Muscle of arm (tissue), 1 donor: ENCODE measurements at regions not wholly inside any gene's neighbourhood (a gene's known extent, or its start where the extent isn't known, plus 50 kb on each side); places are given as distances from the start of the nearest gene placed in this dataset.

ENCODE experiments used
- DNase-seq: peaks from one replicate; pipeline ENCODE4 v3.0.0-alpha.2; 2013

DNA sequence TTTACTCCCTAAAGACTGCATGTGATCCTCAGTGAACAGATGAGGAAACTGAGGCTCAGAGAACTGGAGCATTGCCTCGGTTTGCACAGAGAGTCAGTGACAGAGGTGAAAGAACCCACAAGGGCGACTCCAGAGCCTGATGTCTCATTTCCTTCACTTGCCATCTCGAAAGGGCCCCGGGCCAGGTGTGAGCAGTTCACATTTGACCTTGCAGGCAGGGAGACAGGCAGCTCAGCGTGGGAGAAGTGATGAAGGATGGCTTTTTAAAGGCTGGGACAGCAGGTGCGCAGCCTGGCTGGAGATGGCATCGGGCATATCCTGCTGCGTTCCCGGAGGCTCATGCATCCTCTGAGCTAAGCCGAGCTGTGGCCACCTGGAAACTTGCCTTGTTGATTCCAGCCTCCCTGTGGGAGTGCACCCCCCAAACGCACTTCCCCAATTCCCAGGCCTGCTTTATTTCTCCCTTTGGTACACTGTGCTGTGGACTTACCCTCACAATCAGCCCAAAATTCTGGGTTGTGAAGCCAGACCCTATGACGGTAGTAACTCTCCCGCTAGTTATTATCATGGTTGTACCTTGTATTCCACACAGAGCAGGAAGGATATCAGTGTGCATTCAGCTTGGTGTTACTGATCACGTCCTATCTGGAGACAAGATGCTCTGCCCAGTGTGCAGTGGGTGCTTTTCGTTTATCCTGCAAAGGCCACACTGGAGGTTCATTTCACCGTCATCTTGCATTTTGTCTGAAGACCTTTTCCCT lies 753.2 kb upstream of the EEF2KMT start:
- DNase-seq, result no peak

DNA sequence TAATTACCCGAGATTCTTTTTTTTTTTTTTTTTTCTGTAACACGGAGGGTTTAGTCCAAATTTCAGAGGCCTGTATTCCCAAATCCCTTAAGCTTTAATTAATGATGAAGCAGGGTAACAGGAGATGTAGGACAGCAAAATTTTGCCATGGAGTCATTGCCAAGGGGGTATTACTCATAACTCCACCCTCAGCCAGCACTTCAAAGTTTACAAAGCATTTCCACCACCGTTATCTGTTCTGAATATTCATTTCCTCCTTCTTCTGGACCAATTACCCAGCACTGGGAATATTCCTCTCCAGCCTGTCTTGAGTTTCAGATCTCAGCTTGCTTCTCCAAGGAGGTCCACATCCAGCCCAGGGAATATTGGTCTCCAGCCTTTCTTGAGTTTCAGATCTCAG lies 747.5 kb upstream of the EEF2KMT start:
- DNase-seq, result no peak

DNA sequence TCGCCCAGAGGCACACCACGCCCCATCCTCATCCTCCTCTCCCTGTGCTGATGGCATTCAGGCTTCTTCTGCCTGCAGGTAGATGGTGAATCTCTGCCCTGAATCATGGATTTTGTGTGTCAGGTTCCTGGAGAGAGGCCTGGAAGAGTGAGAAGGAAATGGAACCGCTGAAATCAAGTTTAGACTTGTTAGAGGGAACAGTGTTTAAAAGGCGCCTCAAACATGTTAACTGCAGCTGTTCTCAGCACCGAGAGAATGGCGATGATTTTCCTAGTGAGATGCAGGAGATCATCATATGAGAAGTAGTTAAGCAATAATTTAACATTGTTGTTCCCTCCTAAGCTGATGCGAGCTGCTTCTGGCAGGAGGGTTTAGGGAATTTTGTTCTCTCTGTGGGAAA lies 744.4 kb upstream of the EEF2KMT start:
- DNase-seq, result no peak

DNA sequence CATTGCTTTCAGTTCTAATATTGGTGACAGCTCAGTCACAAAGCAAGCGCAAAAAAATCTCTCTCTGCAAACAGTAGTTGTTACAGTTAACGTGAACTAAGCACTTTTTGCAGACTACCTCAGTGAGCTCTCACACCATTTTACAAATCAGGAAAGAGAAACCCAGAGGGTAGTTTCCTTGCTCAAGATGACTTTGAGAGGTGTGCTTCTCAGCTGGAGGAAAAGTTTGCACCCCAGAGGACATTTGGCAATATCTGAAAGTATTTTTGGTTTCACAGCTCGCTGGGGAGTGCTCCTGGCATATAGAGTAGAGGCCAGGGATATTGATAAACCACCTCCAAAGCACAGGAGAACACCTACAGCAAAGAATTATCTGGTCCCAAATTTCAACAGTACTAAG lies 741.1 kb upstream of the EEF2KMT start:
- no peak for DNase-seq

DNA sequence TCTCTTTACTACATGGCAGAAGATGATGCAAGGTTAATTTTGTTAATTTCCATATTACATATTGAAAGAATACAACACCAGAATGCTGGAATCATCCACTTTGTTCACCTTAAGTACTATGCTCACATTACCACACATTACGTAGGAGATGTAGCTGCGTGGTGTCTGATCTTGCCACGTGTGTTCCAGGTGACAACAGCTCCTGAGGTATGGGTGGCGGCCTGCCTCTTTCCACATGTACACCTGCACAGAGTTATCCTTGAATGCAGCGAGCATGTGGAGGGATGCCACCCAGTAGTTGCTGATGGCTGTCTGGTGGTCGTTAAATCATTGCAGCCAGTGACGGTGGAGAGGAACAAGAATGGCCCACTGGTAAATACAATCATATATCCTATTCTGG lies 740.5 kb upstream of the EEF2KMT start:
- DNase-seq, result no peak

DNA sequence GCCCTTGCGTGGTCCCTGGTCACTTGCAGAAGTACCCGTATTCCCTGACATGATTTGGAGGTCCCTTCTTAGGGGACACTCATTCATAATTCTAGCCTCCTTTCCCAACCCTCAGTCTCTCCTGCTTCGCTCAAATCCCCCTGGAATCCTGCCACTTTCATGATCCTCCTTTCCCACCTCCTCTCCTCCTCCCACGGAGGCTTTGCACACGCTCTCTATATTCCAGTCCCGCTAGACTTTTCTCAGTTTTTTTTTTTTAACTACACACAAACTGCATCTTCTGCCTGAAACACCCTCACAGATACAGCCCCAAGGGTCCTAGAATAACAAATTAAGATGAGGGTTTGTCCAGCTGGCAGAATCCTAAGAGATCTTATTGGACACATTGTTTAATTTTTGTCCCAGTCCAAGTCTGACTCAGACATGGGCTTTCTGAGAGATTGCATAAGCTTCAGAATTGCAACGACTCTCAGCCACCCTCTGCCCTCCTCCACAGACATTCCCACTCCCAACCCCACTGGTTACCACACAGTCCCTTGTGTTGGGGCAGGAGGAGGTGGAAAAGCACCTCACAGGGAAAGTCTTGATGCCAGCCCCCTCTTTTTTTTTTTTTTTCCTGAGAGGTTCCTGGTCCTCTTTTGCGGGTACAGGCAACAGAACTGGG lies 739.5 kb upstream of the EEF2KMT start:
- no peak for DNase-seq

DNA sequence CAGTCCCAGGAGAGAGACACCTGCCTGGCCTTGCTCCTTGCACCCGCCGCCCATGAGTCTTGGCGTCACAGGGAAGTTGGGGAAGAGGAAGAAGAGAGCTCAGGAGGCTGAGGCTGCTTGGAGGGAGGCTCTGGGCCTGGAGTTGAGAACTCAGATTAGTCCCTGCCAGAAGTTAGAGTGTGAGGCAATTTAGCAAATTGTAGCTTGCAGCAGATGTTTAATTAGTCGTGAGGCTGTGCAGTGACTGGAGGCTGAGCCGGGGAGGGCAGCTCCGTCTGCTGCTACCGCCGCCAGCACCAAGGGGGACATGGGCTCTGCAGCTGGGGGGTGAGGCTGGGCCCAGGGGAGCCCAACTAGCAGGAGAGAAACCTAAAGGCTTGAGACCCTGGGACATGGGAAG lies 738.3 kb upstream of the EEF2KMT start:
- DNase-seq, result no peak

DNA sequence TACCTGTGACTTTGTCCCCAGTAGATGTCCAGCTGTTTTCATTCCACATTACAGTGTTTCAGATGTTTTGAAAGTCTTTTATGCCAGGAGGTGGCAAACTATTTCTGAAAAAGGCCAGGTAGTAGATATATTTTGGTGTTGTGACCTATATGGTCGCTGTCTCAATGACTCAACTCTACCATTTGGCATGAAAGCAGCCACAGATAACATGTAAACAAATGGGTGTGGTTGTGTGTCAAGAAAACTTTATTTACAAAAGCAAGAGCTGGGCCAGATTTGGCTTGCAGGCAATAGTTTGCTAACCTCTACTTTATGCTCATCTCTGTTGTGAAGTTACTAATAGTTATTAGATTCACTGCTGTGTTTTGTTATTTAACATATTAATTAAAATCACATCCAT lies 728.7 kb upstream of the EEF2KMT start:
- DNase-seq, result no peak

DNA sequence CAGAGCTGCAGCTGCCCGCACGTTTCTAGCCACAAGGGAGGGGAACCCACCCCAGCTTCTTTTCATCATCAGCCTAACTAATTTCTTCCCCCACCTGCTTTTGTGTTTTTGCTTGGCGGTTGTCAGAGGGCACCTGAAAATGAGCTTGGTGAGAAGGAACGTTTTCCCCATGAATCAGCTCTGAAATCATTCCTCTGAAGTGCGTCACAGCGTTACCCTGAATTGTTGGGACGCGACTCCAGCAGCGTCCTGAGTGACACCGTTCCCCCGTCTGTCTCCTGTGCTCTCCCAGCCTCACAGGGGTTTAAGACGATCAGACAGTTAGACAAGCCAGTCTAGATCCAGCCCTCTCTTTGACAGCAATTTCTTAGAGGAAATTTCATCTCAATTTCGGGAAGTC lies 722.9 kb upstream of the EEF2KMT start:
- no peak for DNase-seq

DNA sequence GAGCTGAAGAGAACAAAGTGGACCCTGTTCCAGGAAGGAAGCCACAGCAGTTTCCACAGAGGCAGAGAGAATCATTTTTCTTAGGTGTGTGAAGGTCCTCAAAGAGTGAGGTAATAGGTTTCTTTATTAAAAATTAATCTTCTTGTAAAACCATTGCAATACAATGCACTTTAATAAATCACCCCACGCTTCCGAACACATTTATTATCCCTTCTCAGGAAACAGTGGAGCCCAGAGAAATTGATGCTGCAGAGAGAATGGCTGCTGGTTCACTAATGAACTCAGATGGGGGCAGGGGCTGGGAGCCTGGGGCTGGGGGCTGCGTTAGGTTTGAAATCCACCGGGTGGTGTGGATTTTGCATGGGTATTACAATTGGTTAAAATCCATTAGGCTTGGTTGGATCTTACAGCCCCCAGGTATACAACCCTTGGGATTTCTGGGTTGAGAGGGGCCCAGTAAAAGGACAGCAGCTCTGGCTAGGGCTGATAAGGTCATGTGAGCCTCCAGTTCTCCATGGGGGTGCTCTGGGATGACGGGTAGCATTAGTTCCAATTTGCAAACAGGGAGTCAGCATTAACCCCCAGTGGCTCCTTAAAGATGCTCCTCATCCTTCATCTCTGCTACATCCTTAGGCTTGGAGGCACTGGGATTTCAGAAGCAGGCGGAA lies 718.1 kb upstream of the EEF2KMT start:
- no peak for DNase-seq

DNA sequence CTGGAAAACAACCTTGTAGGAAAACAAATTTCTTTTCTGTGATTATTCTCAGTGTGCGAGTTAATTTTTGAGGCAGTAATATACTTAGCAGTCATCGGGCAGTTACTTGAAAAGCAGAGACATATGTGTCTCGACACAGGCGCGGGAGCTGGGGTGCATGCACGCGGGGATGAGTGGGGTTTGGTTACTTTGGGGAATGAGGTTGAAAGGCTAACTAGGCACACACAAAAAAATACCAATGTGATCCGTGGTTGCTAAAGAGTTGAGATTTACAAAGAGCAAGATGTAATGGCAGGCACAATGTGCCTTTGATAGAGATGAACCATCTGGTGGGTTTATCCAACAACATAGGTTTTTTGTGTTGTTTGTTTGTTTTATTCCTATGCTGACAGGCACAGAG lies 703.8 kb upstream of the EEF2KMT start:
- DNase-seq, result no peak

DNA sequence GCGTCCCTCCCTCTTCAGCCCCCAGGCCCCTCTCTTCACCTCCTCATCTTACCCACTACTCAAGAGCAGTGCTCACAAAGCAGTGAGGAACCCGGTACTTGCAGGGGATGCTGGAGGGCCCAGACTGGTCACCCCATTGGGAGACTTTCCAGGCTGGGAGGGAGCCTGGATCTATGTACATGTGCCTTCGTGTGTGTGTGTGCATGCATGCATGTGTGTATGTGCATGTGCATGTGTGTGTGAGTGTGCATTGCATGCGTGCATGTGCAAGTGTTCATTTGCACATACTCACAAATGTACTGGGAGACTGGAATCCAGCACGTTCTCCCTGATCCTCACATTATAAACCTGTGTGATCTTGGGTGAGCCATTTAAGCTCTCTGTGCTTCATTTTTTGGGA lies 696.0 kb upstream of the EEF2KMT start:
- DNase-seq, result no peak

DNA sequence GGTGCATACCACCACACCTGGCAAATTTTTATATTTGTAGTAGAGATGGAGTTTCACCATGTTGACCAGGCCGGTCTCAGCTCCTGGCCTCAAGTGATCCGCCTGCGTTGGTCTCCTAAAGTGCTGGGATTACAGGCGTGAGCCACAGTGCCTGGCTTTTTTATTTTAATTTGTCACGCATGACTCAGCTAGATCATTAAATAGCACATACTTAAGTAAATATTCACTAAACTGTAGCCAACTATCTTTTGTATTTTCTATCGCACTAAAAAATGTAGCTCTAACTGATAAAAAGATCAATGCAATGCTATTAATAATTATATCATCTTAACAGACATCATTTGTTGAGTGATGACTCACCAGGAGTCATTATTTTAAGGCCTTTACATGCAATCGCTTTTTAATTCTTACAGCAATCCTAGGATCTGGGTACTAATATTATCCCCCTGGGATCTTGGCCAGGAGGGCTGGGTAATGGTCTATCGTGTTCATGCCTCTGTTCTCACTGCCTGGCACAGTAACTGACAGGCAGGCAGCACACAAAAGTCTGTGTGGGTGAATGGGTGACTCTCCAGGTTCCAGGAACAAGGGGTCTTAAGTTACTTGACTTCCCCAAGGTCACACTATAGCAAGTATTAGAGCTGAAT lies 693.5 kb upstream of the EEF2KMT start:
- DNase-seq, result no peak

DNA sequence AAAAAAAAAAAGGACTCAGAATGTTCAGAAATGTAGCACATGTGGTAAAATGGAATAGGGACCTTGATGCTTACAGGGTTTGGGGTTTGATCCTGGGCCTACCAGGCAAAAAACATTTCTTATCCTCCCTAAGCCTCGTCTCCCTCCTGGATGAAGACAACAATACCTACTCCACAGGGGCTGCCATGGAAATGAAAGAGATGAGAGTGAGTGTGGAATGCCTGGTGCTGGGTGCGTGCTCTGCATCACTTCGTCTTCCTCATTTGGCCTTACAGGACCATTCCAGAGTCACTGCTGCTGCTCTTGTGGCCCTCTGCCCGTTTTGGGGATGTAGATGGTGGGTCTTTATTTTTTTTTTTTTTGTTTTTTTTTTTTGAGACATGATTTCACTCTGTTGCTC lies 692.9 kb upstream of the EEF2KMT start:
- no peak for DNase-seq

DNA sequence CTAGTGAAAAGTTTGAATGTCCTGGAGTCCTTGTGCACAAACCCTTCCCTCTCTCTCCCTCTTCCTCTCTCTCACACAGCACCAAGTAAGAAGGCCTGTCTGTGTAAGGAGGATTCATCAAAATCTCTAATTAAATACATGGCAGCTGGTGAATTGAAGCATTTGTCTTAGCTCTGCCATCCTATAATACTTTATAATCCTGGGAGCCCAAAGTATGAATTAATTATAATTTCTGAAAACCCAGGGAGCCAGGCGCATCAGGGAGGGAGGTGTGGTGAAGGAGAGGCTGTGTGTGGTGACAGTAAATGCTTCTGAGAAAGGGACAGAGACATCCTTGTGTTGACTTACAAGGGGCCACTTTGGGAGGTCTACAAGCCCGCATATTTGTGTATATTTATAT lies 691.4 kb upstream of the EEF2KMT start:
- no peak for DNase-seq

DNA sequence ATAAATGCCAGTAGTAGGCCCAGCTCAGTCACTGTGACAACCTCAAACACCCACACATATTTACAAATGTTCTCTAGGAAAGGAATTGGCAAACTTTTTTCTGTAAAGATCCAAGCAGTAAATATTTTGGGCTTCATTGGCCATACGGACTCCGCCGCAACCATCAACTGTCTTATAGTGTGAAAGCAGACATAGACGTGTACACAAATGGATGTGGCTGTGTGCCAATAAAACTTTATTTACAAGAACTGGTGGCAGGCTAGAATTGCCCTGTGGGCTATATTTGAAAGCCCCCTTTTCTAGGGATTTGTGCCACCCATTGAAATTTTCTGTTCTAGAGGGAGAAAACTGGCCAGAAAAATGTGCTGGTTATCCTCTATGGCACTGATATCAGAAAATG lies 683.8 kb upstream of the EEF2KMT start:
- DNase-seq, result no peak

DNA sequence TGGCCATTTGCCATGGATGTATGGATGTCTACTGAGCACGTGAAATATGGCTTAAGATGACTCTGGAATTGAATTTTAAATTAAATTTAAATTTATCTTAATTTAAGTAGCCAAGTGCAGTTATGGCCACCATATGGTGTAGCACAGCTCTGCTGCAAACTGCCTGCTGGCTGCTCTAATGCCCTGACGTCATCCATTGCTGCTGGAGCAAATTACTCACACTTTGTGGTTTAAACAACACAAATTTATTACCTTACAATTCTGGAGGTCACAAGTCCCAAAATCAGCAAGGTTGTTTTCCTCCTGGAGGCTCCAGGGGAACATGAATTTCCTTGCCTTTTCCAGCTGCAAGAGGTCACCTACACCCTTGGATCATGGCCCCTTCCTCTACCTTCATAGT lies 679.3 kb upstream of the EEF2KMT start:
- DNase-seq, result no peak

DNA sequence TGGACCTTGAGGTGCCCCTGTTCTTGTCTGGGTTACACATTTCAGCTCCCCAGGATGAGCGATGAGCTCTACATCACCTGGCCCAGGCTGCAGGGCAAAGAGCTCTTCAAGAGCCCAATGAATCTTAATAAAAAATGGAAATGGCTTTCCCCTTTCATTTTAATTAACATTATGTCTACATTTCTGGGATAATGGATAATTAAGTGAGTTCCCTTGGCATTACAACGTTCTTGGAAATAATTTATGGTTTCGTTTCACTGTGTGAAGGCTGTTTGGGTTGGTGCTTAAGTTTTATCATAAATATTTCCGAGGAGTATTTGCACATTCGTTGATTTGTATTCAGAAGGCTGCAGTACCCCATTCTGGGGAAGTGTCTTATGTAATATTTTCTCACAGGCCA lies 678.3 kb upstream of the EEF2KMT start:
- no peak for DNase-seq

DNA sequence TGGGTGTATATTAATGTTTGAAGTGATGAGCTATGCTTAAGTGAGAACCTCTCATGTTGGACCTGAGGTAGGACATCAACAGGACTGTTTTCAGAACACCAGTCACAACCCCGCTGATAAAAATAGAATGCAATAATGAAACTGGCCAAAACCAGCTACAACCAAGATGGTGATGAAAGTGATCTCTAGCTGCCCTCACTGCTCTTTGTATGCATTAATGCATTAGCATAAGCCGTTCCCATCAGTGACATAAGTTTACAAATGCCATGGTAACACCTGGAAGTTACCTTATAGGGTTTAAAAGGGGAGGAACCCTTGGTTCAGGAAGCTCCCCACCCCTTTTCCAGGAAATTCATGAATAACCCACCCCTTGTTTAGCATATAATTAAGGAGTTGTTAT lies 672.5 kb upstream of the EEF2KMT start:
- DNase-seq, result no peak

DNA sequence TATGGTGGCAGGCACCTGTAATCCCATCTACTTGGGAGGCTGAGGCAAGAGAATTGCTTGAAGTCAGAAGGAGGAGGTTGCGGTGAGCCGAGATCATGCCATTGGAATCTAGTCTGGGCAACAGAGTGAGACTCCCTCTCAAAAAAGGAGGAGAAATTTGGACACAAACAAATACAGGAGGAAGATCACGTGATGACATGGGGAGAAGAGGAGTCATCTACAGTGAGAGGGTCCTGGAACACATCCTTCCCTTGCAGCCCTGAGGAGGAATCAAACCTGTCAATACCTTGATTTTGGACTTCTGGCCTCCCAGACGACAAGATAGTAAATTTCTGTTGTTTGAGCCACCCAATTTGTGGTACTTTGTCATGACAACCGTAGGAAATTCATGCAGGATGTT lies 671.9 kb upstream of the EEF2KMT start:
- no peak for DNase-seq

DNA sequence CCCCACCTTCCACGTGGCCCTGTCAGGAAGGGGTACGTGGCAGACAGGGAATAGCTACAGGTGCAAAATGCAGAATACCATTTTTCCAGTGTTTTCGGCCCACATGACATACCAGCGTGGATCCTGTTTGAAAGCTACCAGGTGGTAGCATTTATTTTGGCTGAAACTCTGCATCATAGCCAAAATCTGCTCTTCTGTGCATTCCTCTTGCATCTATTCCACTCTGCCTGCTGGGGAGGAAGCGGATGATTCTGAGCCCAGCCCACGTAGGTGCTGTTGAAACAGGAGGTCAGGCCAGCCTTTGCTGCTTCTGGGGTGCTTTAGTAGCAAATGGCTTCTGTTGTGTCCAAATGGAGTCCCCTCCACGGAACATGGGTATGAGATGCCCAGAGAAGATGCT lies 670.9 kb upstream of the EEF2KMT start:
- no peak for DNase-seq

DNA sequence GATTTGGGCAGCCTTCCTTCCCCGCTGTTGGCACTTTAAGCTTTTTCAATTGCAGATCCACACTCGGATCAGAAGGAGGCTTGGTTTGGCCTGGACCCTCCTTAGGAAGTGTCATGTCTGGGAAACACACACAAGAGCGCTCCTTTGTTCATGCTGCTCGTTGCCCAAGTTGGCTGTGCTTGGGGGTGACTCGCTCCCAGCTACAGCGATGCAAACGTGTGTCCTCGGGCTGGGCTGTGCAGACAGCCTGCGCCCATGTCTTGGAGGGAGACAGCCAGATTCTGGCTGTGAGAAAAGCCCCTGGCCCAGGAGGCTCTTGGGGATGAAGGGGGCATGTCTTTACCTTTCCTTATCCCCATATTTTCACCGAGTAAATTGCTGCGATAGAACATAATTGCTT lies 665.6 kb upstream of the EEF2KMT start:
- no peak for DNase-seq

DNA sequence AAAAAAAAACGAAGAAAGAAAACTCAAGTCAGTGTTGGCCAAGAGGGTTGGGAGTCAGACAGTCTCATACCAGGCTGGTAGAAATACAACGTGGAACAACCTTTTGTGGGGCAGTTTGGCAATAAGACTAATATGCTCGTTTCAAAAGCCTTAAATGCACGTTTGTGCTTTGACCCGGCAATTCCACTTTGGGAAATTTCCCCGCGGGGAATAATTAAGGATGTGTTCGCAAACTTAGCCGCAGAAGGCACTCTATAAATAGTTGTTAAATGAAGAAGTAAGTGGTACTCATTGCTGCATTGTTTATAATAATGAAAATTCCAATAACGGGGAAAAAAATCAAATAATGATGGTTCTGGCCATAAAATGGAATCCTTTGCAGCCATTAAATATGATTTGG lies 664.8 kb upstream of the EEF2KMT start:
- DNase-seq, result no peak
